CD14-positive monocyte (primary cell): ENCODE measurements at regions not wholly inside any gene's neighbourhood (a gene's known extent, or its start where the extent isn't known, plus 50 kb on each side); places are given as distances from the start of the nearest gene placed in this dataset.

Experiments used
- DNase-seq, 3 donors: peaks; one replicate each; pipeline ENCODE4 v3.0.0-alpha.2; 2011 to 2022
- H2AFZ ChIP-seq: 2 replicates; pipeline ENCODE4 v1.6.0; 2012; ENCODE audit warnings: mild to moderate bottlenecking, low read depth, low read length, inconsistent platforms; ENCODE audit not compliant: insufficient read depth, poor library complexity, severe bottlenecking
- H3K27ac ChIP-seq, 2 donors: 1 replicate in 1 of 2; 2 replicates in 1 of 2; pipeline ENCODE4 v1.5.1; 2012 to 2013; ENCODE audit warnings: low read length in 2 of 2, control low read depth in 1 of 2, inconsistent platforms in 1 of 2, low read depth in 1 of 2, mild to moderate bottlenecking in 1 of 2
- H3K27me3 ChIP-seq, 2 donors: one replicate each; pipeline versions ENCODE4 v1.6.0 to v1.6.1; 2011 to 2013; ENCODE audit warnings: low read length in 2 of 2; ENCODE audit not compliant: control insufficient read depth in 2 of 2, insufficient read depth in 2 of 2
- H3K36me3 ChIP-seq, 2 donors: replicated peaks in 1 of 2; 1 replicate in 1 of 2; 2 replicates in 1 of 2; pipeline versions ENCODE4 v1.5.1 to v1.6.1; 2012 to 2013; ENCODE audit warnings: low read length in 2 of 2, control low read depth in 1 of 2, inconsistent platforms in 1 of 2, mild to moderate bottlenecking in 1 of 2; ENCODE audit not compliant: insufficient read depth in 2 of 2, control insufficient read depth in 1 of 2
- H3K4me1 ChIP-seq, 2 donors: 1 replicate in 1 of 2; 2 replicates in 1 of 2; pipeline versions ENCODE4 v1.5.1 to v1.6.1; 2012 to 2013; ENCODE audit warnings: low read length in 2 of 2, control low read depth in 1 of 2, inconsistent platforms in 1 of 2, mild to moderate bottlenecking in 1 of 2, moderate library complexity in 1 of 2; ENCODE audit not compliant: insufficient read depth in 2 of 2, control insufficient read depth in 1 of 2
- H3K4me2 ChIP-seq: replicated peaks from 2 replicates; pipeline ENCODE3; 2012; ENCODE audit warnings: low read length, moderate library complexity, mild to moderate bottlenecking; ENCODE audit not compliant: poor library complexity, severe bottlenecking; ENCODE audit errors: extremely low read depth
- H3K4me3 ChIP-seq, 3 experiments: fragments of 200-600 bp in 1 of 3; sonication (generic) in 1 of 3; replicated peaks in 1 of 3; 1 replicate in 2 of 3; 2 replicates in 1 of 3; pipeline ENCODE4 v1.5.1; 2011 to 2013; ENCODE audit warnings: low read length in 3 of 3, mild to moderate bottlenecking in 3 of 3, control low read depth in 2 of 3, low read depth in 2 of 3, inconsistent platforms in 1 of 3, moderate library complexity in 1 of 3
- H3K79me2 ChIP-seq: 2 replicates; pipeline ENCODE4 v1.6.0; 2012; ENCODE audit warnings: mild to moderate bottlenecking, control low read depth, inconsistent platforms, low read length, moderate library complexity; ENCODE audit not compliant: insufficient read depth
- H3K9ac ChIP-seq: 2 replicates; pipeline ENCODE4 v1.6.0; 2017; ENCODE audit warnings: low read length, mild to moderate bottlenecking; ENCODE audit not compliant: insufficient read depth, poor library complexity, severe bottlenecking
- H3K9me3 ChIP-seq, 2 donors: replicated peaks in 1 of 2; 1 replicate in 1 of 2; 2 replicates in 1 of 2; pipeline versions ENCODE4 v1.5.1 to v1.6.1; 2012 to 2013; ENCODE audit warnings: low read length in 2 of 2, control low read depth in 1 of 2; ENCODE audit not compliant: control insufficient read depth in 1 of 2, insufficient read depth in 1 of 2
- H4K20me1 ChIP-seq: 2 replicates; pipeline ENCODE4 v1.6.0; 2012; ENCODE audit warnings: mild to moderate bottlenecking, low read length, control low read depth, moderate library complexity; ENCODE audit not compliant: insufficient read depth
- H3K27ac Mint-ChIP-seq, 7 donors: one replicate each; pipeline ENCODE4 v1.8.0; 2020; ENCODE audit warnings: mild to moderate bottlenecking in 7 of 7, mixed read lengths in 7 of 7, moderate library complexity in 6 of 7, inconsistent platforms in 2 of 7
- H3K27me3 Mint-ChIP-seq, 3 donors: one replicate each; pipeline ENCODE4 v1.8.0; 2021 to 2022; ENCODE audit warnings: low read depth in 3 of 3, mild to moderate bottlenecking in 3 of 3, mixed read lengths in 3 of 3, moderate library complexity in 3 of 3, inconsistent platforms in 1 of 3
- H3K36me3 Mint-ChIP-seq, 2 donors: one replicate each; pipeline ENCODE4 v1.8.0; 2020; ENCODE audit warnings: mixed read lengths in 2 of 2, inconsistent platforms in 1 of 2, mild to moderate bottlenecking in 1 of 2
- H3K4me1 Mint-ChIP-seq: one replicate; pipeline ENCODE4 v1.8.0; 2020; ENCODE audit warnings: mild to moderate bottlenecking, mixed read lengths
- H3K4me3 Mint-ChIP-seq, 2 donors: one replicate each; pipeline ENCODE4 v1.8.0; 2020; ENCODE audit warnings: mild to moderate bottlenecking in 2 of 2, mixed read lengths in 2 of 2, moderate library complexity in 1 of 2
- H3K9me3 Mint-ChIP-seq, 7 donors: one replicate each; pipeline ENCODE4 v1.8.0; 2020 to 2022; ENCODE audit warnings: mixed read lengths in 7 of 7, mild to moderate bottlenecking in 6 of 7, moderate library complexity in 6 of 7, inconsistent platforms in 2 of 7
- CTCF ChIP-seq: fragments of 200-600 bp; IDR thresholded peaks from one replicate; pipeline ENCODE4 v1.8.0; 2022; ENCODE audit warnings: antibody characterized with exemption, mild to moderate bottlenecking
- WGBS: methylation state at CpG from one replicate; pipeline ENCODE4 v1.1.5; 2013; ENCODE audit warnings: missing lambda C conversion rate; ENCODE audit not compliant: insufficient coverage; 5-methylcytosine and 5-hydroxymethylcytosine counted together
- intact Hi-C, 2 donors: fragments of 100-400 bp; cut with micrococcal nuclease; formaldehyde crosslinking; loops; one replicate each; pipeline versions ENCODE4 v1.15.0 to v1.15.1; 2023

GRCh38 chr2:129192117-129192516 is 787.3 kb upstream of the RAB6C start:
- no peak overlapping the region for H3K27ac ChIP-seq
- Mint-ChIP-seq H3K9me3 (peaks cover 0 to 3% (median 0%) of the 10 kb centered on the region in 7 donors), H3K27ac (peak overlapping the region in 1 of 7 donors; percentile 48), H3K4me1 (no peaks in the 10 kb centered on the region), H3K27me3 (peaks cover 0 to 12% (median 3%) of the 10 kb centered on the region in 3 donors), H3K4me3 (no peak overlapping the region), H3K36me3 (no peaks in the 10 kb centered on the region)
- DNase-seq: no peak
- no peaks in the 10 kb centered on the region for H4K20me1 ChIP-seq
- no peaks in the 10 kb centered on the region for H3K9me3 ChIP-seq
- no peak overlapping the region for H3K9ac ChIP-seq
- no peak overlapping the region for H3K4me2 ChIP-seq
- no peak overlapping the region for H3K4me3 ChIP-seq
- no peaks in the 10 kb centered on the region for H3K79me2 ChIP-seq
- TF ChIP-seq CTCF: no peak
- no peaks in the 10 kb centered on the region for H3K4me1 ChIP-seq
- WGBS: 97% methylated on average over 4 of the region's 5 CpGs
- intact Hi-C loops: no loop called here
- no peaks in the 10 kb centered on the region for H3K36me3 ChIP-seq
- H2AFZ ChIP-seq: no peak overlapping the region
- no peaks in the 10 kb centered on the region for H3K27me3 ChIP-seq

GRCh38 chr2:129192841-129193253 is 786.6 kb upstream of the RAB6C start:
- TF ChIP-seq CTCF: no peak
- Mint-ChIP-seq H3K36me3 (no peaks in the 10 kb centered on the region), H3K9me3 (peaks cover 0 to 1% (median 0%) of the 10 kb centered on the region in 7 donors), H3K27me3 (peaks cover 0 to 8% (median 3%) of the 10 kb centered on the region in 3 donors), H3K4me1 (no peaks in the 10 kb centered on the region), H3K4me3 (no peak overlapping the region), H3K27ac (no peak overlapping the region)
- Histone ChIP-seq H3K4me3 (no peak overlapping the region), H2AFZ (no peak overlapping the region), H3K9ac (no peak overlapping the region), H3K4me1 (no peaks in the 10 kb centered on the region), H3K27me3 (no peaks in the 10 kb centered on the region), H3K4me2 (no peak overlapping the region), H3K27ac (no peak overlapping the region), H3K79me2 (no peaks in the 10 kb centered on the region), H4K20me1 (no peaks in the 10 kb centered on the region), H3K36me3 (no peaks in the 10 kb centered on the region), H3K9me3 (no peaks in the 10 kb centered on the region)
- intact Hi-C loops: no loop called here
- 90% methylated on average over 8 of the region's 8 CpGs for WGBS
- no peak for DNase-seq
